Liver (tissue), 8 donors: ENCODE measurements at regions not wholly inside any gene's neighbourhood (a gene's known extent, or its start where the extent isn't known, plus 50 kb on each side); places are given as distances from the start of the nearest gene placed in this dataset.
"Not testable (repeated sequence)": the region's sequence is repeated elsewhere in the genome, so short reads cannot be mapped to it uniquely, and the experiment has no call there.

Source experiments
- DNase-seq: peaks from one replicate; pipeline ENCODE4 v3.0.0-alpha.2; 2017; ENCODE audit warnings: low spot score
- H3K27ac ChIP-seq, 2 donors: one replicate each; pipeline ENCODE4 v1.7.0; 2013; ENCODE audit warnings: inconsistent platforms in 2 of 2, low read length in 2 of 2, control low read depth in 1 of 2, low read depth in 1 of 2, mild to moderate bottlenecking in 1 of 2
- H3K27me3 ChIP-seq, 4 donors: one replicate each; pipeline versions ENCODE4 v1.6.1 to v1.7.0; 2013; ENCODE audit warnings: low read length in 3 of 4, inconsistent platforms in 1 of 4, mild to moderate bottlenecking in 1 of 4, moderate library complexity in 1 of 4; ENCODE audit not compliant: control insufficient read depth in 4 of 4, insufficient read depth in 4 of 4
- H3K36me3 ChIP-seq, 4 donors: one replicate each; pipeline versions ENCODE4 v1.6.1 to v1.7.0; 2013; ENCODE audit warnings: low read length in 3 of 4, mild to moderate bottlenecking in 3 of 4, low read depth in 1 of 4, moderate library complexity in 1 of 4; ENCODE audit not compliant: control insufficient read depth in 4 of 4, insufficient read depth in 3 of 4
- H3K4me1 ChIP-seq, 4 donors: one replicate each; pipeline versions ENCODE4 v1.6.1 to v1.7.0; 2013; ENCODE audit warnings: low read length in 3 of 4, mild to moderate bottlenecking in 3 of 4, moderate library complexity in 1 of 4; ENCODE audit not compliant: control insufficient read depth in 4 of 4, insufficient read depth in 4 of 4
- H3K4me3 ChIP-seq, 3 donors: one replicate each; pipeline versions ENCODE4 v1.6.1 to v1.7.0; 2013; ENCODE audit warnings: low read length in 3 of 3, control low read depth in 1 of 3, low read depth in 1 of 3, mild to moderate bottlenecking in 1 of 3
- H3K9ac ChIP-seq, 2 donors: one replicate each; pipeline ENCODE4 v1.7.0; 2013; ENCODE audit warnings: low read length in 2 of 2, mild to moderate bottlenecking in 2 of 2, moderate library complexity in 2 of 2, control low read depth in 1 of 2, low read depth in 1 of 2
- H3K9me3 ChIP-seq, 4 donors: one replicate each; pipeline versions ENCODE4 v1.6.1 to v1.7.0; 2013; ENCODE audit warnings: low read length in 3 of 4; ENCODE audit not compliant: control insufficient read depth in 4 of 4
- ATF3 ChIP-seq: IDR thresholded peaks from 2 replicates; pipeline ENCODE4 v1.6.1; 2016; ENCODE audit warnings: antibody characterized with exemption
- CTCF ChIP-seq: fragments of 150-350 bp; IDR thresholded peaks from 2 replicates; pipeline ENCODE4 v1.5.1; 2017; ENCODE audit warnings: improper control_type of control experiment, low read depth, low read length; ENCODE audit not compliant: missing input control
- EGR1 ChIP-seq, 2 donors: IDR thresholded peaks; 2 replicates each; pipeline ENCODE4 v1.6.1; 2016 to 2018; ENCODE audit warnings: antibody characterized with exemption in 2 of 2, low read depth in 2 of 2
- FOXA1 ChIP-seq: IDR thresholded peaks from 2 replicates; pipeline ENCODE4 v1.6.1; 2016; ENCODE audit warnings: antibody characterized with exemption
- FOXA2 ChIP-seq: IDR thresholded peaks from 2 replicates; pipeline ENCODE4 v1.6.1; 2016; ENCODE audit warnings: antibody characterized with exemption
- GABPA ChIP-seq, 2 donors: IDR thresholded peaks in 1 of 2; conservative IDR thresholded peaks in 1 of 2; 2 replicates each; pipeline ENCODE4 v1.6.1; 2016; ENCODE audit warnings: antibody characterized with exemption in 2 of 2, mild to moderate bottlenecking in 1 of 2, moderate library complexity in 1 of 2
- HNF4A ChIP-seq, 2 donors: conservative IDR thresholded peaks; 2 replicates each; pipeline ENCODE4 v1.6.1; 2016; ENCODE audit warnings: antibody characterized with exemption in 2 of 2, mild to moderate bottlenecking in 2 of 2
- HNF4G ChIP-seq: IDR thresholded peaks from 2 replicates; pipeline ENCODE4 v1.6.1; 2016; ENCODE audit warnings: antibody characterized with exemption
- JUND ChIP-seq, 2 donors: IDR thresholded peaks; 2 replicates each; pipeline ENCODE4 v1.6.1; 2016; ENCODE audit warnings: antibody characterized with exemption in 2 of 2
- MAX ChIP-seq: IDR thresholded peaks from 2 replicates; pipeline ENCODE4 v1.6.1; 2016; ENCODE audit warnings: antibody characterized with exemption
- RAD21 ChIP-seq, 2 donors: IDR thresholded peaks; 2 replicates each; pipeline ENCODE4 v1.6.1; 2016; ENCODE audit warnings: antibody characterized with exemption in 2 of 2, mild to moderate bottlenecking in 2 of 2
- REST ChIP-seq: IDR thresholded peaks from 2 replicates; pipeline ENCODE4 v1.6.1; 2016; ENCODE audit warnings: antibody characterized with exemption, mild to moderate bottlenecking
- RXRA ChIP-seq, 2 donors: IDR thresholded peaks; 2 replicates each; pipeline ENCODE4 v1.6.1; 2017 to 2018; ENCODE audit warnings: antibody characterized with exemption in 2 of 2, mild to moderate bottlenecking in 1 of 2
- SP1 ChIP-seq: IDR thresholded peaks from 2 replicates; pipeline ENCODE4 v1.6.1; 2018; ENCODE audit warnings: antibody characterized with exemption, mild to moderate bottlenecking
- YY1 ChIP-seq: IDR thresholded peaks from 2 replicates; pipeline ENCODE4 v1.6.1; 2016; ENCODE audit warnings: antibody characterized with exemption, mild to moderate bottlenecking
- whole genome bisulfite sequencing: extraction: QIAGEN DNeasy Blood & Tissue Kit; methylation state at CpG from one replicate; pipeline ENCODE4 v1.1.7; 2013; 5-methylcytosine and 5-hydroxymethylcytosine counted together
- TF ChIP-seq, protein P1 (sequence below): IDR thresholded peaks from 2 replicates; pipeline ENCODE4 v1.6.1; 2016; ENCODE audit warnings: antibody characterized with exemption
- donor health status: healthy.
- donor health status: healthy.
- donor health status: healthy.
- donor health status: healthy.
- donor health status: healthy.

GRCh38 chr6:99712519-99712918, 105.9 kb downstream of the PRDM13 start (continued):
- TF ChIP-seq REST = no peak
- TF ChIP-seq ATF3 = no peak

GRCh38 chr6:99722043-99722442, 115.4 kb downstream of the PRDM13 start:
- H3K9ac ChIP-seq, DNase-seq, H3K4me3 ChIP-seq, H3K27me3 ChIP-seq, H3K36me3 ChIP-seq, H3K9me3 ChIP-seq, H3K4me1 ChIP-seq, H3K27ac ChIP-seq: not testable (repeated sequence)

- not testable (repeated sequence) for DNase-seq, H3K4me1 ChIP-seq, H3K9ac ChIP-seq, H3K27ac ChIP-seq, H3K27me3 ChIP-seq, H3K9me3 ChIP-seq, H3K36me3 ChIP-seq, H3K4me3 ChIP-seq
- WGBS = 83% methylated on average over 6 of the region's 6 CpGs
Measured at GRCh38 chr6:99730237-99730636, 123.6 kb downstream of the PRDM13 start.

- no peaks in the 10 kb centered on the region for H3K9me3 ChIP-seq
- H3K4me3 ChIP-seq = no peak overlapping the region
- WGBS = 44% methylated on average over 1 of the region's 1 CpG
- peaks cover 0 to 8% (median 0%) of the 10 kb centered on the region in 4 donors for H3K27me3 ChIP-seq
- no peak for DNase-seq
- no peaks in the 10 kb centered on the region for H3K36me3 ChIP-seq
- H3K9ac ChIP-seq = no peak overlapping the region
- no peaks in the 10 kb centered on the region for H3K4me1 ChIP-seq
- H3K27ac ChIP-seq = no peak overlapping the region
- TF ChIP-seq MAX (no peak), YY1 (no peak), FOXA2 (no peak), RXRA (IDR thresholded peaks at IDR 0.05) (no peak), EGR1 (IDR thresholded peaks at IDR 0.05; ENCODE audit: low read depth in 2 of 2) (no peak), HNF4G (no peak), SP1 (no peak), HNF4A (conservative IDR thresholded peaks at IDR 0.05) (no peak), JUND (IDR thresholded peaks at IDR 0.05) (no peak), RAD21 (IDR thresholded peaks at IDR 0.05) (no peak), ATF3 (no peak), FOXA1 (no peak), CTCF (no peak), GABPA (IDR thresholded peaks at IDR 0.05 in 1 of 2, conservative IDR thresholded peaks at IDR 0.05 in 1 of 2) (no peak)
- TF ChIP-seq, protein P1, sequence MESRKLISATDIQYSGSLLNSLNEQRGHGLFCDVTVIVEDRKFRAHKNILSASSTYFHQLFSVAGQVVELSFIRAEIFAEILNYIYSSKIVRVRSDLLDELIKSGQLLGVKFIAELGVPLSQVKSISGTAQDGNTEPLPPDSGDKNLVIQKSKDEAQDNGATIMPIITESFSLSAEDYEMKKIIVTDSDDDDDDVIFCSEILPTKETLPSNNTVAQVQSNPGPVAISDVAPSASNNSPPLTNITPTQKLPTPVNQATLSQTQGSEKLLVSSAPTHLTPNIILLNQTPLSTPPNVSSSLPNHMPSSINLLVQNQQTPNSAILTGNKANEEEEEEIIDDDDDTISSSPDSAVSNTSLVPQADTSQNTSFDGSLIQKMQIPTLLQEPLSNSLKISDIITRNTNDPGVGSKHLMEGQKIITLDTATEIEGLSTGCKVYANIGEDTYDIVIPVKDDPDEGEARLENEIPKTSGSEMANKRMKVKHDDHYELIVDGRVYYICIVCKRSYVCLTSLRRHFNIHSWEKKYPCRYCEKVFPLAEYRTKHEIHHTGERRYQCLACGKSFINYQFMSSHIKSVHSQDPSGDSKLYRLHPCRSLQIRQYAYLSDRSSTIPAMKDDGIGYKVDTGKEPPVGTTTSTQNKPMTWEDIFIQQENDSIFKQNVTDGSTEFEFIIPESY = no peak
Measured at GRCh38 chr6:99736302-99736701, 129.7 kb downstream of the PRDM13 start.
